ENCODE measurements at regions not wholly inside any gene's neighbourhood (a gene's known extent, or its start where the extent isn't known, plus 50 kb on each side); places are given as distances from the start of the nearest gene placed in this dataset.

DNA sequence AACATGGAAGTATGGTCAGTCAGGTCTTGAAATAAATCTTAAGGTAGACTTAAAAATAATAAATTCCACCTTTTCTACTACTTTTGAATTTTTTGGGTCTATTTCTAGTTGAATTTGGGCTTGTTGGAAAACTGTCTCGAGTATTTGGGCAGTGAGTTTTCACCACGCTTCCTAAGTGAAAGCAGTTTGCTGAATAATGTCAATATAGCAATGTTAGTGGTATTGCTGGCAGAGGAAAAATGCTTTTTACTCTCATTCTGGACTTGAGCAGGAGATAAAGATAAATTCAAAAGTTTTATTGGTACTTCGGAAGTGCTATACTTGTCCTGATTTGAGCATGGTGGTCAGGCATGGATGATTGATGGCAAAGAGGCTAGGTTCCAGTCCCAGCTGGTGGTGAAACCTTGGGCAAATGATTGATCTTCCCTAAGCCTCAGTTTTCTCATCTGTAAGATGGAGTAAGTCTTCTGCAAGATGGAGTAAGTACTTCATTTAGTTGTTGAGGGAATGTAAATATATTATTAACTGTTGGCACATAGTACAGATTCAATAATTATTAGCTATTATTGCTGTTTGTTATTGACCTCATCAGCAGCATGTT, 503.5 kb upstream of the ZEB2 start:
- TF ChIP-seq, protein P1, sequence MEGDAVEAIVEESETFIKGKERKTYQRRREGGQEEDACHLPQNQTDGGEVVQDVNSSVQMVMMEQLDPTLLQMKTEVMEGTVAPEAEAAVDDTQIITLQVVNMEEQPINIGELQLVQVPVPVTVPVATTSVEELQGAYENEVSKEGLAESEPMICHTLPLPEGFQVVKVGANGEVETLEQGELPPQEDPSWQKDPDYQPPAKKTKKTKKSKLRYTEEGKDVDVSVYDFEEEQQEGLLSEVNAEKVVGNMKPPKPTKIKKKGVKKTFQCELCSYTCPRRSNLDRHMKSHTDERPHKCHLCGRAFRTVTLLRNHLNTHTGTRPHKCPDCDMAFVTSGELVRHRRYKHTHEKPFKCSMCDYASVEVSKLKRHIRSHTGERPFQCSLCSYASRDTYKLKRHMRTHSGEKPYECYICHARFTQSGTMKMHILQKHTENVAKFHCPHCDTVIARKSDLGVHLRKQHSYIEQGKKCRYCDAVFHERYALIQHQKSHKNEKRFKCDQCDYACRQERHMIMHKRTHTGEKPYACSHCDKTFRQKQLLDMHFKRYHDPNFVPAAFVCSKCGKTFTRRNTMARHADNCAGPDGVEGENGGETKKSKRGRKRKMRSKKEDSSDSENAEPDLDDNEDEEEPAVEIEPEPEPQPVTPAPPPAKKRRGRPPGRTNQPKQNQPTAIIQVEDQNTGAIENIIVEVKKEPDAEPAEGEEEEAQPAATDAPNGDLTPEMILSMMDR (IDR thresholded peaks at IDR 0.05) = no peak
- TF ChIP-seq POLR2A (IDR thresholded peaks at IDR 0.05) = no peak

All from sigmoid colon (tissue), 3 donors.